Tibial nerve (tissue), 4 donors: ENCODE measurements at regions not wholly inside any gene's neighbourhood (a gene's known extent, or its start where the extent isn't known, plus 50 kb on each side); places are given as distances from the start of the nearest gene placed in this dataset.
A peak's percentile ranks its signal among the peaks of the same experiment; 100 is the strongest.

Source experiments
- DNase-seq, 2 donors: peaks; one replicate each; pipeline ENCODE4 v3.0.0-alpha.2; 2019; ENCODE audit warnings: low spot score in 2 of 2
- H3K27ac ChIP-seq, 4 donors: fragments of 200-600 bp; sonication (generic) in 3 of 4; one replicate each; pipeline ENCODE4 v1.5.1; 2017 to 2019; ENCODE audit warnings: mild to moderate bottlenecking in 1 of 4
- H3K27me3 ChIP-seq, 2 donors: fragments of 200-600 bp; sonication (generic) in 1 of 2; one replicate each; pipeline versions ENCODE4 v1.5.1 to v1.6.0; 2017 to 2019
- H3K36me3 ChIP-seq, 3 donors: fragments of 200-600 bp; sonication (generic); one replicate each; pipeline ENCODE4 v1.5.1; 2018 to 2019
- H3K4me1 ChIP-seq, 4 donors: fragments of 200-600 bp; sonication (generic) in 3 of 4; one replicate each; pipeline ENCODE4 v1.5.1; 2017 to 2019
- H3K4me3 ChIP-seq, 4 donors: fragments of 200-600 bp; sonication (generic) in 3 of 4; one replicate each; pipeline ENCODE4 v1.5.1; 2017 to 2019; ENCODE audit warnings: mild to moderate bottlenecking in 1 of 4, moderate library complexity in 1 of 4
- H3K9me3 ChIP-seq, 4 donors: fragments of 200-600 bp; sonication (generic) in 3 of 4; one replicate each; pipeline ENCODE4 v1.5.1; 2017 to 2019
- CTCF ChIP-seq, 5 experiments: fragments of 200-600 bp in 3 of 5; fragments of 450-650 bp in 2 of 5; sonication (generic) in 3 of 5; IDR thresholded peaks; one replicate each; pipeline ENCODE4 v1.5.1; 2016 to 2019; ENCODE audit warnings: antibody characterized with exemption in 5 of 5, mild to moderate bottlenecking in 3 of 5, moderate library complexity in 2 of 5
- EP300 ChIP-seq, 2 donors: sonication (generic); formaldehyde crosslinking; IDR thresholded peaks; one replicate each; pipeline ENCODE4 v1.6.1; 2017; ENCODE audit warnings: antibody characterized with exemption in 2 of 2, mild to moderate bottlenecking in 1 of 2
- POLR2A ChIP-seq, 2 donors: fragments of 450-650 bp; IDR thresholded peaks; one replicate each; pipeline ENCODE4 v1.6.1; 2017; ENCODE audit warnings: antibody characterized with exemption in 2 of 2, mild to moderate bottlenecking in 2 of 2, moderate library complexity in 2 of 2
- WGBS, 2 donors: methylation state at CpG; one replicate each; pipeline ENCODE4 v1.1.5; 2018; 5-methylcytosine and 5-hydroxymethylcytosine counted together

DNA sequence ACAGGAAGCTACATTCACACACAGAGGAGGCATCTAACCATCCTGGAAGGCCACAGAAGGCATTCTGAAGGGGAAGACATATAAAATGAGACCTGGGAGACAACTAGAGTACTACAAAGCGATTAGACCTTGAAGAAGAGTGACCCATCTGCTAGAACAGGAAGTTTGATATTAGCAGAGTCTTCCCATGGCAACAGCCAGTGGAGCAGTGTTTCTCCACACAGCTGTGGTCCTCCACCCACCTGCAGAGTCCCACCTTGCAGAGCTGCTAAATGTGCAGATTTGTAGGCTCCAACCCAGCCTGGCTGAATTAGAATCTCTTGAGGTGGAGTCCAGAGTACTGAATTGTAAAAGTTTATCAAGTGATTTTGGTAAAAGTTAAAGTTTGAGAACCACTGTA is 267.0 kb downstream of the CETN3 start:
- Histone ChIP-seq H3K27ac (no peak overlapping the region), H3K9me3 (peaks cover 0 to 8% (median 0%) of the 10 kb centered on the region in 4 donors), H3K4me3 (no peak overlapping the region), H3K27me3 (no peaks in the 10 kb centered on the region), H3K4me1 (no peaks in the 10 kb centered on the region), H3K36me3 (no peaks in the 10 kb centered on the region)
- TF ChIP-seq EP300 (IDR thresholded peaks at IDR 0.05): no peak
- no peak for TF ChIP-seq CTCF (IDR thresholded peaks at IDR 0.05)
- TF ChIP-seq POLR2A (IDR thresholded peaks at IDR 0.05): no peak
- DNase-seq: no peak
- WGBS, 2 donors: 73 to 91% methylated on average over 1 of the region's 1 CpG

GRCh38 chr5:90141984-90142383 is 267.6 kb downstream of the CETN3 start:
- no peaks in the 10 kb centered on the region for H3K36me3 ChIP-seq
- DNase-seq: no peak
- no peaks in the 10 kb centered on the region for H3K4me1 ChIP-seq
- peaks cover 0 to 4% (median 0%) of the 10 kb centered on the region in 4 donors for H3K9me3 ChIP-seq
- no peak overlapping the region for H3K27ac ChIP-seq
- 88 to 92% methylated on average over 3 of the region's 3 CpGs for WGBS, 2 donors
- H3K4me3 ChIP-seq: no peak overlapping the region
- no peaks in the 10 kb centered on the region for H3K27me3 ChIP-seq
- TF ChIP-seq CTCF (IDR thresholded peaks at IDR 0.05) (no peak), EP300 (IDR thresholded peaks at IDR 0.05) (no peak), POLR2A (IDR thresholded peaks at IDR 0.05) (no peak)

- no peaks in the 10 kb centered on the region for H3K36me3 ChIP-seq
- TF ChIP-seq CTCF (IDR thresholded peaks at IDR 0.05): no peak
- no peak for TF ChIP-seq EP300 (IDR thresholded peaks at IDR 0.05)
- TF ChIP-seq POLR2A (IDR thresholded peaks at IDR 0.05): no peak
- H3K4me3 ChIP-seq: no peak overlapping the region
- whole genome bisulfite sequencing, 2 donors: 88 to 98% methylated on average over 10 of the region's 10 CpGs
- no peak for DNase-seq
- no peaks in the 10 kb centered on the region for H3K9me3 ChIP-seq
- no peak overlapping the region for H3K27ac ChIP-seq
- no peaks in the 10 kb centered on the region for H3K27me3 ChIP-seq
- peaks cover 0 to 13% (median 0%) of the 10 kb centered on the region in 4 donors for H3K4me1 ChIP-seq
Observed at GRCh38 chr5:90136952-90137528, 272.5 kb downstream of the CETN3 start.

GRCh38 chr5:90135779-90136378 is 273.7 kb downstream of the CETN3 start:
- Histone ChIP-seq H3K27ac (no peak overlapping the region), H3K27me3 (no peaks in the 10 kb centered on the region), H3K4me1 (peaks cover 0 to 24% (median 0%) of the 10 kb centered on the region in 4 donors), H3K4me3 (no peak overlapping the region), H3K36me3 (no peaks in the 10 kb centered on the region), H3K9me3 (no peaks in the 10 kb centered on the region)
- 83 to 87% methylated on average over 5 to 6 of the region's 7 CpGs for WGBS, 2 donors
- no peak for DNase-seq
- TF ChIP-seq POLR2A (IDR thresholded peaks at IDR 0.05): no peak
- no peak for TF ChIP-seq EP300 (IDR thresholded peaks at IDR 0.05)

GRCh38 chr5:90134892-90135291 is 274.7 kb downstream of the CETN3 start:
- 60 to 75% methylated on average over 4 of the region's 4 CpGs for WGBS, 2 donors
- H3K27ac ChIP-seq: no peak overlapping the region
- TF ChIP-seq POLR2A (IDR thresholded peaks at IDR 0.05) (no peak), EP300 (IDR thresholded peaks at IDR 0.05) (peak in 1 of 2 donors; percentile 47)
- no peaks in the 10 kb centered on the region for H3K27me3 ChIP-seq
- H3K4me3 ChIP-seq: no peak overlapping the region
- H3K9me3 ChIP-seq: no peaks in the 10 kb centered on the region
- H3K4me1 ChIP-seq: peaks cover 0 to 24% (median 0%) of the 10 kb centered on the region in 4 donors
- H3K36me3 ChIP-seq: no peaks in the 10 kb centered on the region
- peak; percentile 19 to 38 for DNase-seq

DNA sequence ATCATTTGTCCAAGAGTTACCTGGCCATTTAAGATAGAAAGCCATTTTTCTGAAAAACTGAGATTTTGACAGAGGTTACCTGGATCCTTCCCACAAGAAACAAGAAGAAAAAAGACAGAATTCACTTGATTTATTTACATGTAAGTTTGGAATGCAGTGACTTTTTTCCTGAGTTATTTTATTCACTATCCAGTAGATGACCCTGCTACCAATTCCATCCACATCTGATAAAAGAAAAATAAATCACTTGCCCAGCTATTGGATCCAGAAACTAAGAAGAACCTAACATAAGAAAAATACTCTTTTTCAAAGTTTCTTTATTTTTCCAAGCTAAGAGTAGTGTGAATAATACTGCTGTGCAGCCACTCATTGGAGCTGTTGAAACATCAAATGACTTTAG is 275.2 kb downstream of the CETN3 start:
- Histone ChIP-seq H3K36me3 (no peaks in the 10 kb centered on the region), H3K4me1 (peaks cover 0 to 24% (median 0%) of the 10 kb centered on the region in 4 donors), H3K4me3 (no peak overlapping the region), H3K27me3 (no peaks in the 10 kb centered on the region), H3K27ac (no peak overlapping the region), H3K9me3 (no peaks in the 10 kb centered on the region)
- DNase-seq: no peak
- TF ChIP-seq POLR2A (IDR thresholded peaks at IDR 0.05): no peak
- no peak for TF ChIP-seq CTCF (IDR thresholded peaks at IDR 0.05)
- no peak for TF ChIP-seq EP300 (IDR thresholded peaks at IDR 0.05)
